NB4 (cell line): ENCODE measurements at regions not wholly inside any gene's neighbourhood (a gene's known extent, or its start where the extent isn't known, plus 50 kb on each side); places are given as distances from the start of the nearest gene placed in this dataset.

Source experiments
- MYC ChIP-seq: IDR thresholded peaks from 2 replicates; pipeline ENCODE4 v1.6.1; 2011; ENCODE audit warnings: low read depth, low read length
- POLR2A ChIP-seq: IDR thresholded peaks from 2 replicates; pipeline ENCODE4 v1.6.1; 2011; ENCODE audit warnings: mild to moderate bottlenecking; ENCODE audit not compliant: insufficient read length; ENCODE audit errors: extremely low read depth
- TF ChIP-seq, protein P1 (sequence below): IDR thresholded peaks from one replicate; pipeline ENCODE4 v1.5.1; 2012; ENCODE audit warnings: low read depth, low read length
- TF ChIP-seq, protein P2 (sequence below): IDR thresholded peaks from 2 replicates; pipeline ENCODE4 v1.6.1; 2011; ENCODE audit warnings: low read depth, low read length

DNA sequence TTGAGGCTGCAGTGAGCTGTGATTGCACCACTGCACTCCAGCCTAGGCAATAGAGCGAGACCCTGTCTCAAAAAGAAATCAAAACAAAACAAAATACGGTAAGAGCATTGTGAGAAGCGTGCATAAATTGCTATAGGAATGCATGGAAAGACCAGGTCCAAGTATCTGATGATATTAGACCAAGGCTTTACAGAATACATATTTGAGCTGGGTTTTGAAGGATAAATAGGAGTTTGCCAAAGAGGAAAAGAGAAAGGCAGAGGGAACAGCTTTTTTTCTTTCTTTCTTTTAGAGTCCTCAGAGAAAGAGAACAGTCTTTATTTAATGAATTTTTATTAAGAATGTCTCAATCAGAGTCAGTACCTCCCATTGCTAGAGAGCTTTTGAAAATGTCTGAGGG lies 79.5 kb upstream of the PRPS1 start:
- TF ChIP-seq, protein P1, sequence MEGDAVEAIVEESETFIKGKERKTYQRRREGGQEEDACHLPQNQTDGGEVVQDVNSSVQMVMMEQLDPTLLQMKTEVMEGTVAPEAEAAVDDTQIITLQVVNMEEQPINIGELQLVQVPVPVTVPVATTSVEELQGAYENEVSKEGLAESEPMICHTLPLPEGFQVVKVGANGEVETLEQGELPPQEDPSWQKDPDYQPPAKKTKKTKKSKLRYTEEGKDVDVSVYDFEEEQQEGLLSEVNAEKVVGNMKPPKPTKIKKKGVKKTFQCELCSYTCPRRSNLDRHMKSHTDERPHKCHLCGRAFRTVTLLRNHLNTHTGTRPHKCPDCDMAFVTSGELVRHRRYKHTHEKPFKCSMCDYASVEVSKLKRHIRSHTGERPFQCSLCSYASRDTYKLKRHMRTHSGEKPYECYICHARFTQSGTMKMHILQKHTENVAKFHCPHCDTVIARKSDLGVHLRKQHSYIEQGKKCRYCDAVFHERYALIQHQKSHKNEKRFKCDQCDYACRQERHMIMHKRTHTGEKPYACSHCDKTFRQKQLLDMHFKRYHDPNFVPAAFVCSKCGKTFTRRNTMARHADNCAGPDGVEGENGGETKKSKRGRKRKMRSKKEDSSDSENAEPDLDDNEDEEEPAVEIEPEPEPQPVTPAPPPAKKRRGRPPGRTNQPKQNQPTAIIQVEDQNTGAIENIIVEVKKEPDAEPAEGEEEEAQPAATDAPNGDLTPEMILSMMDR = no peak
- TF ChIP-seq, protein P2, sequence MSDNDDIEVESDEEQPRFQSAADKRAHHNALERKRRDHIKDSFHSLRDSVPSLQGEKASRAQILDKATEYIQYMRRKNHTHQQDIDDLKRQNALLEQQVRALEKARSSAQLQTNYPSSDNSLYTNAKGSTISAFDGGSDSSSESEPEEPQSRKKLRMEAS = no peak
- no peak for TF ChIP-seq POLR2A
- TF ChIP-seq MYC = no peak
